H1 (cell line): ENCODE measurements at regions not wholly inside any gene's neighbourhood (a gene's known extent, or its start where the extent isn't known, plus 50 kb on each side); places are given as distances from the start of the nearest gene placed in this dataset.

ENCODE experiments used
- CTCF ChIA-PET: fragments of 300-600 bp; sonication (Branson Sonifier 250); formaldehyde crosslinking; loops from one replicate; lab custom pipeline; 2021; ENCODE audit not compliant: partially characterized antibody; lab: Charles Lee
- POLR2A ChIA-PET: fragments of 300-600 bp; sonication (Branson Sonifier 250); formaldehyde crosslinking; loops from one replicate; lab custom pipeline; 2021; ENCODE audit warnings: inconsistent platforms; ENCODE audit not compliant: partially characterized antibody; lab: Charles Lee
- DNase-seq, 2 experiments: peaks; one replicate each; pipeline versions ENCODE4 v3.0.0 to v3.0.0-alpha.2; 2010 to 2022; ENCODE audit warnings: low spot score in 2 of 2, low read depth in 1 of 2, mixed read lengths in 1 of 2
- FAIRE-seq: peaks from 2 replicates; lab custom pipeline; 2011; peaks lifted over from hg19 to GRCh38; lab: Jason Lieb, UNC
- H2AFZ ChIP-seq: 2 replicates; pipeline ENCODE4 v1.8.1; 2012; ENCODE audit warnings: low read length, inconsistent platforms
- H2AK5ac ChIP-seq: 2 replicates; pipeline ENCODE4 v1.6.1; 2013; ENCODE audit warnings: low read depth, low read length
- H2BK120ac ChIP-seq: replicated peaks from 2 replicates; pipeline ENCODE3; 2013; ENCODE audit warnings: low read depth, low read length, inconsistent platforms
- H2BK12ac ChIP-seq: 2 replicates; pipeline ENCODE4 v1.6.1; 2013; ENCODE audit warnings: low read depth, low read length
- H2BK15ac ChIP-seq: 2 replicates; pipeline ENCODE4 v1.6.1; 2013; ENCODE audit warnings: low read length
- H2BK20ac ChIP-seq: 2 replicates; pipeline ENCODE4 v1.6.1; 2013; ENCODE audit warnings: low read length
- H2BK5ac ChIP-seq: 2 replicates; pipeline ENCODE4 v1.6.1; 2013; ENCODE audit warnings: low read depth, low read length
- H3K14ac ChIP-seq: 2 replicates; pipeline ENCODE4 v1.6.1; 2013; ENCODE audit warnings: inconsistent platforms; ENCODE audit not compliant: insufficient read length
- H3K18ac ChIP-seq: 2 replicates; pipeline ENCODE4 v1.6.1; 2013; ENCODE audit warnings: low read length; ENCODE audit errors: extremely low read depth
- H3K23ac ChIP-seq: 2 replicates; pipeline ENCODE4 v1.6.1; 2013; ENCODE audit warnings: inconsistent platforms; ENCODE audit not compliant: insufficient read length
- H3K23me2 ChIP-seq: 2 replicates; pipeline ENCODE4 v1.6.1; 2013; ENCODE audit warnings: low read depth, low read length
- H3K27ac ChIP-seq: 2 replicates; pipeline ENCODE4 v1.6.1; 2011; ENCODE audit warnings: low read depth, low read length, inconsistent platforms
- H3K27me3 ChIP-seq, 4 experiments: replicated peaks in 1 of 4; 1 replicate in 1 of 4; 2 replicates in 3 of 4; pipeline versions ENCODE4 v1.6.1 to v1.8.1; 2011 to 2013; ENCODE audit warnings: low read length in 3 of 4, mild to moderate bottlenecking in 3 of 4, inconsistent platforms in 2 of 4, mixed read lengths in 2 of 4, moderate library complexity in 1 of 4; ENCODE audit not compliant: control insufficient read depth in 3 of 4, insufficient read depth in 3 of 4; ENCODE audit errors: extremely low read depth in 1 of 4
- H3K36me3 ChIP-seq, 4 experiments: 2 replicates each; pipeline versions ENCODE4 v1.6.1 to v1.8.1; 2011 to 2013; ENCODE audit warnings: mild to moderate bottlenecking in 4 of 4, low read length in 3 of 4, moderate library complexity in 2 of 4, control low read depth in 1 of 4, inconsistent platforms in 1 of 4; ENCODE audit not compliant: insufficient read depth in 4 of 4, control insufficient read depth in 2 of 4
- H3K4ac ChIP-seq: replicated peaks from 2 replicates; pipeline ENCODE3; 2013; ENCODE audit warnings: low read length, low read depth, mixed read lengths, inconsistent platforms; ENCODE audit not compliant: insufficient read length
- H3K4me1 ChIP-seq, 4 experiments: replicated peaks in 1 of 4; 1 replicate in 1 of 4; 2 replicates in 3 of 4; pipeline versions ENCODE4 v1.6.1 to v1.8.1; 2011 to 2013; ENCODE audit warnings: low read length in 3 of 4, inconsistent platforms in 2 of 4, mixed read lengths in 1 of 4; ENCODE audit not compliant: insufficient read depth in 4 of 4, control insufficient read depth in 3 of 4
- H3K4me2 ChIP-seq, 2 experiments: 2 replicates each; pipeline versions ENCODE4 v1.6.1 to v1.8.1; 2011 to 2013; ENCODE audit warnings: low read depth in 2 of 2, low read length in 2 of 2, control low read depth in 1 of 2, inconsistent platforms in 1 of 2, mild to moderate bottlenecking in 1 of 2; ENCODE audit not compliant: insufficient read depth in 1 of 2
- H3K4me3 ChIP-seq, 4 experiments: fragments of 200-600, 300-600 bp in 1 of 4; sonication (generic), shearing (Covaris generic), sonication (Bioruptor Twin) in 1 of 4; 2 replicates each; pipeline versions ENCODE4 v1.5.1 to v1.8.1; 2011 to 2016; ENCODE audit warnings: low read length in 4 of 4, low read depth in 3 of 4, control low read depth in 2 of 4, inconsistent platforms in 2 of 4, mild to moderate bottlenecking in 2 of 4, mixed read lengths in 1 of 4, moderate library complexity in 1 of 4; ENCODE audit not compliant: insufficient read depth in 2 of 4; ENCODE audit errors: extremely low read depth in 1 of 4
- H3K56ac ChIP-seq: replicated peaks from 2 replicates; pipeline ENCODE3; 2013; ENCODE audit warnings: low read depth, mild to moderate bottlenecking, mixed read lengths, low read length, inconsistent platforms; ENCODE audit not compliant: insufficient read length
- H3K79me1 ChIP-seq: 2 replicates; pipeline ENCODE4 v1.6.1; 2013; ENCODE audit warnings: low read depth, low read length, control low read depth
- H3K79me2 ChIP-seq, 2 experiments: 2 replicates each; pipeline versions ENCODE4 v1.6.1 to v1.8.1; 2012 to 2013; ENCODE audit warnings: low read length in 2 of 2, mild to moderate bottlenecking in 2 of 2, inconsistent platforms in 1 of 2; ENCODE audit not compliant: insufficient read depth in 2 of 2, control insufficient read depth in 1 of 2
- H3K9ac ChIP-seq, 4 experiments: replicated peaks in 1 of 4; 1 replicate in 1 of 4; 2 replicates in 3 of 4; pipeline versions ENCODE4 v1.6.1 to v1.8.1; 2011 to 2013; ENCODE audit warnings: low read depth in 3 of 4, low read length in 3 of 4, control low read depth in 2 of 4, mild to moderate bottlenecking in 2 of 4, moderate library complexity in 2 of 4, inconsistent platforms in 1 of 4; ENCODE audit errors: extremely low read depth in 1 of 4
- H3K9me3 ChIP-seq, 2 experiments: 2 replicates each; pipeline versions ENCODE4 v1.6.1 to v1.8.1; 2012 to 2013; ENCODE audit warnings: mild to moderate bottlenecking in 2 of 2, moderate library complexity in 2 of 2, control low read depth in 1 of 2, inconsistent platforms in 1 of 2, low read depth in 1 of 2, low read length in 1 of 2, mixed read lengths in 1 of 2; ENCODE audit not compliant: insufficient read depth in 2 of 2
- H4K20me1 ChIP-seq, 2 experiments: replicated peaks in 1 of 2; 2 replicates each; pipeline versions ENCODE3 to v1.8.1; 2011 to 2013; ENCODE audit warnings: inconsistent platforms in 2 of 2, low read length in 2 of 2, mild to moderate bottlenecking in 1 of 2; ENCODE audit not compliant: insufficient read depth in 2 of 2, control insufficient read depth in 1 of 2
- H4K5ac ChIP-seq: 2 replicates; pipeline ENCODE4 v1.6.1; 2013; ENCODE audit warnings: low read length, low read depth, mixed read lengths, inconsistent platforms; ENCODE audit not compliant: insufficient read length
- H4K8ac ChIP-seq: 2 replicates; pipeline ENCODE4 v1.8.0; 2013; ENCODE audit warnings: mild to moderate bottlenecking, moderate library complexity, low read length, inconsistent platforms; ENCODE audit not compliant: insufficient read depth; ENCODE audit errors: extremely low read depth
- H4K91ac ChIP-seq: replicated peaks from 2 replicates; pipeline ENCODE3; 2013; ENCODE audit warnings: low read length, mixed read lengths, inconsistent platforms; ENCODE audit not compliant: insufficient read length
- CBX5 ChIP-seq: fragments of 300-800, 300-1000 bp; sonication (generic); IDR thresholded peaks from 2 replicates; pipeline ENCODE4 v1.7.1; 2016; ENCODE audit warnings: antibody characterized with exemption, low read length, low read depth
- GTF2F1 ChIP-seq: IDR thresholded peaks from 2 replicates; pipeline ENCODE4 v1.6.1; 2012; ENCODE audit warnings: low read depth, low read length, improper control_type of control experiment, borderline replicate concordance
- HDAC2 ChIP-seq, 2 experiments: fragments of 300-600 bp in 1 of 2; sonication (generic) in 1 of 2; IDR thresholded peaks; 2 replicates each; pipeline ENCODE4 v1.6.1; 2011 to 2012; ENCODE audit warnings: low read depth in 2 of 2, low read length in 2 of 2, mild to moderate bottlenecking in 2 of 2, moderate library complexity in 2 of 2, borderline replicate concordance in 1 of 2, inconsistent platforms in 1 of 2
- JUN ChIP-seq: IDR thresholded peaks from 2 replicates; pipeline ENCODE4 v1.6.1; 2011; ENCODE audit warnings: low read depth, mild to moderate bottlenecking, improper control_type of control experiment, low read length
- JUND ChIP-seq: IDR thresholded peaks from 2 replicates; pipeline ENCODE4 v1.6.1; 2011; ENCODE audit warnings: mild to moderate bottlenecking, improper control_type of control experiment, low read length
- MAFK ChIP-seq: IDR thresholded peaks from 2 replicates; pipeline ENCODE4 v1.6.1; 2012; ENCODE audit warnings: low read depth, mild to moderate bottlenecking, improper control_type of control experiment, low read length
- RBBP5 ChIP-seq: IDR thresholded peaks from 2 replicates; pipeline ENCODE4 v1.7.1; 2012; ENCODE audit warnings: low read depth, mild to moderate bottlenecking, inconsistent platforms, low read length, moderate library complexity, borderline replicate concordance
- SP2 ChIP-seq: IDR thresholded peaks from 2 replicates; pipeline ENCODE4 v1.6.1; 2012; ENCODE audit warnings: mild to moderate bottlenecking, low read length, inconsistent platforms
- ZNF274 ChIP-seq: IDR thresholded peaks from 2 replicates; pipeline ENCODE4 v1.7.0; 2012; ENCODE audit warnings: low read length, borderline replicate concordance; ENCODE audit errors: extremely low read depth
- WGBS, 2 experiments: shearing (Covaris generic) in 1 of 2; methylation state at CpG; one replicate each; pipeline versions ENCODE4 v1.1.6 to v1.1.7; 2013 to 2015; ENCODE audit warnings: low lambda C conversion rate in 2 of 2, mixed read lengths in 2 of 2, inconsistent platforms in 1 of 2, low coverage in 1 of 2, missing lambda C conversion rate in 1 of 2; ENCODE audit not compliant: insufficient replicate concordance in 2 of 2, insufficient coverage in 1 of 2, insufficient read length in 1 of 2; ENCODE audit errors: extremely low coverage in 1 of 2, missing lambda C conversion rate in 1 of 2; 5-methylcytosine and 5-hydroxymethylcytosine counted together
- TF ChIP-seq, protein P1 (sequence below): IDR thresholded peaks from 2 replicates; pipeline ENCODE4 v1.6.1; 2012; ENCODE audit warnings: low read length, inconsistent platforms
- TF ChIP-seq, protein P2 (sequence below): IDR thresholded peaks from 2 replicates; pipeline ENCODE4 v1.6.1; 2011; ENCODE audit warnings: low read depth, mild to moderate bottlenecking, low read length; ENCODE audit not compliant: insufficient read depth
- TF ChIP-seq, protein P3 (sequence below): IDR thresholded peaks from 2 replicates; pipeline ENCODE4 v1.6.1; 2012; ENCODE audit warnings: inconsistent platforms

DNA sequence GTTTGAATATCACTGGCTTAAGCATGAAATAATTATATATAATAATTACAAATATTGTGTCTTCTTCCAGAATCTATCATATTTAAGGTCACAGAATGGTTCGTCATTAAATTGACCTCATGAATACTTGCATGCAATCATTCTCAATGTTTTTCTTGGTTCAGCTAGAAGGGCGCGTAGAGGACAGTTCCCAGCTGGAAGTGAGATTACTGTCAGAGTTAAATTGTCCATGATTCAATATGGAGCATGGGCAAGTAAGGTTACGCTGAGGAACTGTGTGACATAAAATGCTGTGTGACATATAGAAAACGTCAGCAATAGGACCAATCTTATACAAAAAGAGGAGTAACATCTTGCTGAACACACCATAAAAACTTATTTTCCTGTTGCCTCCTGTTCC lies 2423.5 kb upstream of the RAG2 start:
- Histone ChIP-seq H3K4me2 (no peak overlapping the region), H3K4ac (no peak overlapping the region), H4K91ac (no peak overlapping the region), H3K36me3 (no peaks in the 10 kb centered on the region), H4K20me1 (no peaks in the 10 kb centered on the region), H3K9ac (no peak overlapping the region), H2BK5ac (no peak overlapping the region), H2BK20ac (no peak overlapping the region), H3K79me1 (no peaks in the 10 kb centered on the region), H2BK15ac (no peak overlapping the region), H3K4me1 (no peaks in the 10 kb centered on the region), H3K27ac (no peak overlapping the region), H3K9me3 (no peaks in the 10 kb centered on the region), H2AFZ (no peak overlapping the region), H4K5ac (no peak overlapping the region), H3K18ac (no peak overlapping the region), H3K27me3 (no peaks in the 10 kb centered on the region), H2BK12ac (no peak overlapping the region), H2AK5ac (no peak overlapping the region), H3K23ac (no peak overlapping the region), H3K4me3 (no peak overlapping the region), H2BK120ac (no peak overlapping the region), H3K79me2 (no peaks in the 10 kb centered on the region), H3K56ac (no peak overlapping the region), H3K23me2 (no peaks in the 10 kb centered on the region), H3K14ac (no peak overlapping the region), H4K8ac (no peak overlapping the region)
- WGBS, 2 experiments, result 74% methylated on average over 5 of the region's 5 CpGs; no CpG with 5 or more reads in 1 of the 2 experiments
- DNase-seq (no peak), FAIRE-seq (no peak)
- ChIA-PET POLR2A (no interaction called here), CTCF (no interaction called here)
- TF ChIP-seq, protein P1, sequence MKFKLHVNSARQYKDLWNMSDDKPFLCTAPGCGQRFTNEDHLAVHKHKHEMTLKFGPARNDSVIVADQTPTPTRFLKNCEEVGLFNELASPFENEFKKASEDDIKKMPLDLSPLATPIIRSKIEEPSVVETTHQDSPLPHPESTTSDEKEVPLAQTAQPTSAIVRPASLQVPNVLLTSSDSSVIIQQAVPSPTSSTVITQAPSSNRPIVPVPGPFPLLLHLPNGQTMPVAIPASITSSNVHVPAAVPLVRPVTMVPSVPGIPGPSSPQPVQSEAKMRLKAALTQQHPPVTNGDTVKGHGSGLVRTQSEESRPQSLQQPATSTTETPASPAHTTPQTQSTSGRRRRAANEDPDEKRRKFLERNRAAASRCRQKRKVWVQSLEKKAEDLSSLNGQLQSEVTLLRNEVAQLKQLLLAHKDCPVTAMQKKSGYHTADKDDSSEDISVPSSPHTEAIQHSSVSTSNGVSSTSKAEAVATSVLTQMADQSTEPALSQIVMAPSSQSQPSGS, result no peak
- TF ChIP-seq ZNF274 (no peak), CBX5 (no peak), HDAC2 (IDR thresholded peaks at IDR 0.05; ENCODE audit: borderline replicate concordance in 1 of 2, low read depth in 2 of 2, low read length in 2 of 2) (no peak), RBBP5 (no peak), JUN (no peak), GTF2F1 (no peak), SP2 (no peak), MAFK (no peak), JUND (no peak)
- TF ChIP-seq, protein P2, sequence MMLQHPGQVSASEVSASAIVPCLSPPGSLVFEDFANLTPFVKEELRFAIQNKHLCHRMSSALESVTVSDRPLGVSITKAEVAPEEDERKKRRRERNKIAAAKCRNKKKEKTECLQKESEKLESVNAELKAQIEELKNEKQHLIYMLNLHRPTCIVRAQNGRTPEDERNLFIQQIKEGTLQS, result no peak
- TF ChIP-seq, protein P3, sequence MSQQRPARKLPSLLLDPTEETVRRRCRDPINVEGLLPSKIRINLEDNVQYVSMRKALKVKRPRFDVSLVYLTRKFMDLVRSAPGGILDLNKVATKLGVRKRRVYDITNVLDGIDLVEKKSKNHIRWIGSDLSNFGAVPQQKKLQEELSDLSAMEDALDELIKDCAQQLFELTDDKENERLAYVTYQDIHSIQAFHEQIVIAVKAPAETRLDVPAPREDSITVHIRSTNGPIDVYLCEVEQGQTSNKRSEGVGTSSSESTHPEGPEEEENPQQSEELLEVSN, result no peak
